ENCODE measurements at regions not wholly inside any gene's neighbourhood (a gene's known extent, or its start where the extent isn't known, plus 50 kb on each side); places are given as distances from the start of the nearest gene placed in this dataset.

GRCh38 chr15:47650564-47650963 lies 66.7 kb upstream of the SEMA6D start:
- Histone ChIP-seq H3K36me3 (ENCODE audit: control insufficient read depth in 1 of 2, insufficient read depth in 2 of 2, low read length in 1 of 2) (no peaks in the 10 kb centered on the region), H3K4me1 (ENCODE audit: control insufficient read depth in 1 of 2, insufficient read depth in 2 of 2, low read length in 2 of 2) (no peaks in the 10 kb centered on the region), H3K27ac (ENCODE audit: low read depth in 1 of 2, low read length in 2 of 2) (no peak overlapping the region), H3K27me3 (ENCODE audit: control insufficient read depth in 1 of 2, insufficient read depth in 2 of 2, low read length in 1 of 2) (no peaks in the 10 kb centered on the region), H3K9me3 (ENCODE audit: control insufficient read depth, low read length) (no peaks in the 10 kb centered on the region), H3K4me3 (ENCODE audit: low read length in 2 of 2) (no peak overlapping the region)
- intact Hi-C loops (cut with DNase I): no loop called here
- whole genome bisulfite sequencing, 2 donors: 90 to 91% methylated on average over 3 of the region's 3 CpGs
- DNase-seq (no peak), ATAC-seq (ENCODE audit: low FRiP score) (no peak)

- Histone ChIP-seq H3K27me3 (ENCODE audit: control insufficient read depth in 1 of 2, insufficient read depth in 2 of 2, low read length in 1 of 2) (no peaks in the 10 kb centered on the region), H3K4me3 (ENCODE audit: low read length in 2 of 2) (no peak overlapping the region), H3K4me1 (ENCODE audit: control insufficient read depth in 1 of 2, insufficient read depth in 2 of 2, low read length in 2 of 2) (no peaks in the 10 kb centered on the region), H3K9me3 (ENCODE audit: control insufficient read depth, low read length) (no peaks in the 10 kb centered on the region), H3K36me3 (ENCODE audit: control insufficient read depth in 1 of 2, insufficient read depth in 2 of 2, low read length in 1 of 2) (no peaks in the 10 kb centered on the region), H3K27ac (ENCODE audit: low read depth in 1 of 2, low read length in 2 of 2) (no peak overlapping the region)
- DNase-seq: no peak
- ATAC-seq (ENCODE audit: low FRiP score): no peak
- 67 to 77% methylated on average over 7 of the region's 7 CpGs for WGBS, 2 donors
- intact Hi-C loops (cut with DNase I): no loop called here
Measured at GRCh38 chr15:47652328-47652727, 65.0 kb upstream of the SEMA6D start.

- Histone ChIP-seq H3K36me3 (ENCODE audit: control insufficient read depth in 1 of 2, insufficient read depth in 2 of 2, low read length in 1 of 2) (no peaks in the 10 kb centered on the region), H3K4me3 (ENCODE audit: low read length in 2 of 2) (no peak overlapping the region), H3K27ac (ENCODE audit: low read depth in 1 of 2, low read length in 2 of 2) (no peak overlapping the region), H3K9me3 (ENCODE audit: control insufficient read depth, low read length) (no peaks in the 10 kb centered on the region), H3K4me1 (ENCODE audit: control insufficient read depth in 1 of 2, insufficient read depth in 2 of 2, low read length in 2 of 2) (no peaks in the 10 kb centered on the region), H3K27me3 (ENCODE audit: control insufficient read depth in 1 of 2, insufficient read depth in 2 of 2, low read length in 1 of 2) (no peaks in the 10 kb centered on the region)
- ATAC-seq (ENCODE audit: low FRiP score) (no peak), DNase-seq (no peak)
- intact Hi-C loops (cut with DNase I): no loop called here
- 65 to 73% methylated on average over 2 of the region's 2 CpGs for WGBS, 2 donors
Measured at GRCh38 chr15:47652844-47653243, 64.5 kb upstream of the SEMA6D start.

GRCh38 chr15:47661661-47662180 lies 55.6 kb upstream of the SEMA6D start:
- no peaks in the 10 kb centered on the region for H3K4me1 ChIP-seq (ENCODE audit: control insufficient read depth in 1 of 2, insufficient read depth in 2 of 2, low read length in 2 of 2)
- H3K4me3 ChIP-seq (ENCODE audit: low read length in 2 of 2): no peak overlapping the region
- intact Hi-C loops (cut with DNase I): no loop called here
- no peaks in the 10 kb centered on the region for H3K27me3 ChIP-seq (ENCODE audit: control insufficient read depth in 1 of 2, insufficient read depth in 2 of 2, low read length in 1 of 2)
- DNase-seq: no peak
- H3K27ac ChIP-seq (ENCODE audit: low read depth in 1 of 2, low read length in 2 of 2): no peak overlapping the region
- H3K36me3 ChIP-seq (ENCODE audit: control insufficient read depth in 1 of 2, insufficient read depth in 2 of 2, low read length in 1 of 2): no peaks in the 10 kb centered on the region
- no peak for ATAC-seq (ENCODE audit: low FRiP score)
- H3K9me3 ChIP-seq (ENCODE audit: control insufficient read depth, low read length): no peaks in the 10 kb centered on the region
- WGBS, 2 donors: 90 to 93% methylated on average over 5 of the region's 5 CpGs

- ATAC-seq (ENCODE audit: low FRiP score): no peak
- Histone ChIP-seq H3K27me3 (ENCODE audit: control insufficient read depth in 1 of 2, insufficient read depth in 2 of 2, low read length in 1 of 2) (no peaks in the 10 kb centered on the region), H3K4me1 (ENCODE audit: control insufficient read depth in 1 of 2, insufficient read depth in 2 of 2, low read length in 2 of 2) (no peaks in the 10 kb centered on the region), H3K9me3 (ENCODE audit: control insufficient read depth, low read length) (no peaks in the 10 kb centered on the region), H3K36me3 (ENCODE audit: control insufficient read depth in 1 of 2, insufficient read depth in 2 of 2, low read length in 1 of 2) (no peaks in the 10 kb centered on the region), H3K4me3 (ENCODE audit: low read length in 2 of 2) (no peak overlapping the region), H3K27ac (ENCODE audit: low read depth in 1 of 2, low read length in 2 of 2) (no peak overlapping the region)
- intact Hi-C loops (cut with DNase I): no loop called here
- 72% methylated on average over 2 of the region's 2 CpGs for WGBS, 2 donors
- no peak for DNase-seq
Measured at GRCh38 chr15:47663101-47663500, 54.2 kb upstream of the SEMA6D start.

All from aorta (tissue), 5 donors.